Motor neuron (in vitro differentiated cells): ENCODE measurements at regions not wholly inside any gene's neighbourhood (a gene's known extent, or its start where the extent isn't known, plus 50 kb on each side); places are given as distances from the start of the nearest gene placed in this dataset.

Experiments used
- ATAC-seq, 8 experiments: fragments of 200-7000 bp; cut with Tn5 transposase; replicated peaks in 6 of 8; 2 replicates each; pipeline ENCODE4 v1.8.0; 2021; ENCODE audit warnings: mild to moderate bottlenecking in 8 of 8, moderate library complexity in 8 of 8
- H3K27ac ChIP-seq, 2 donors: fragments of 250-450 bp; sonication (Bioruptor Pico); 2 replicates each; pipeline ENCODE4 v1.9.0; 2021; ENCODE audit warnings: antibody characterized with exemption in 2 of 2, mild to moderate bottlenecking in 2 of 2, moderate library complexity in 1 of 2
- H3K4me1 ChIP-seq, 2 donors: fragments of 250-450 bp; sonication (Bioruptor Pico); replicated peaks in 1 of 2; 2 replicates each; pipeline ENCODE4 v1.6.1; 2021; ENCODE audit warnings: antibody characterized with exemption in 2 of 2, mild to moderate bottlenecking in 2 of 2, moderate library complexity in 1 of 2
- H3K4me3 ChIP-seq, 5 donors: fragments of 250-450 bp; sonication (Bioruptor Pico); 2 replicates each; pipeline ENCODE4 v1.9.0; 2021; ENCODE audit warnings: antibody characterized with exemption in 5 of 5, mild to moderate bottlenecking in 5 of 5, moderate library complexity in 4 of 5
- WGBS, 10 experiments: fragments of 450-650 bp; shearing (Covaris generic); methylation state at CpG; one replicate each; pipeline ENCODE4 v1.0.0; 2022; 5-methylcytosine and 5-hydroxymethylcytosine counted together
- in situ Hi-C, 9 experiments: fragments of 400-800 bp; cut with MboI; loops; one replicate each; pipeline ENCODE4 v1.15.0; 2021; ENCODE audit warnings: low sequenced_read_pairs in 9 of 9, low pct_unique_long_range_greater_than_20kb in 2 of 9; ENCODE audit not compliant: unreplicated experiment in 9 of 9

DNA sequence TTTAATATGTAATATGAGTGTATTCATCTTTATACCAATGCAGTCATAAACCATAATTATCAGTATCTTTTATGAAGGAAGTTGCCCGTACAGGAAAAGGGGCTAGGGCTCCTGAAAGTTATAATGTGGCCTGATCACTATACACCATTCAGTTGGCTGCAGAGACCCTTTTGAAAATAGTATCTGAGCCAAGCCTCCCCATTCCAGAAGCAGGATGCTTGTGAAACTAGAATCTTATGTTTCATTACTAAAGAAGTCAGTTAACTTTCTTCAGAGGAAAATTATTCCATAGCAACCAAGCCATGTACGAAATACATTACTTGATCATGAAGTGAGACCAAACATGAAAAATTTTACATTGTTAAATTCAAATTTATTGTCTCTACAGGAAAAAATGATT lies 251.5 kb upstream of the TCF21 start:
- Histone ChIP-seq H3K4me1 (no peaks in the 10 kb centered on the region), H3K27ac (no peak overlapping the region), H3K4me3 (no peak overlapping the region)
- in situ Hi-C loops: no loop called here
- no peak for ATAC-seq
- 6 to 94% (median 68%) methylated on average over 1 to 2 of the region's 2 CpGs; no CpG with 5 or more reads in 1 of the 10 experiments for WGBS, 10 experiments

DNA sequence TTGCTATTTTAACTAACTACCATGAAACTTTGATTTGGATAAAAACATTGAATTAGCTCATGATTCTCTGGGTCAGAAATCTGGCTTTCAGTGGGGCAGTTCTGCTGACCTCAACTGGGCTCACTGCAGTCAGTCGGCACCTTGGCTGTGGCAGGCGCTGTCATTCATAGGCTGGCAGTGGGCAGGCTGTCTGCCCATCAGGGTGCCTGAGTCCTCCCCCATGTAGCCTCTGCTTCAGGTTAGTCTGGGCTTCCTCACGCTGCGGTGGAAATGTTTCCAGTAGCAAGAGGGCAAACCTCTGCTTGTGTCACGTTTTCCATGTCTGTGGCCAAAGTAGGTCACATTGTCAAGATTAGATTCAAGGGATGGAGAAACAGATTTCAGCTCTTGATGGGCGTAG lies 251.0 kb upstream of the TCF21 start:
- ATAC-seq: no peak
- 25 to 100% (median 86%) methylated on average over 1 to 5 of the region's 6 CpGs; no CpG with 5 or more reads in 2 of the 10 experiments for WGBS, 10 experiments
- Histone ChIP-seq H3K4me3 (no peak overlapping the region), H3K27ac (no peak overlapping the region), H3K4me1 (no peaks in the 10 kb centered on the region)
- in situ Hi-C loops: no loop called here

DNA sequence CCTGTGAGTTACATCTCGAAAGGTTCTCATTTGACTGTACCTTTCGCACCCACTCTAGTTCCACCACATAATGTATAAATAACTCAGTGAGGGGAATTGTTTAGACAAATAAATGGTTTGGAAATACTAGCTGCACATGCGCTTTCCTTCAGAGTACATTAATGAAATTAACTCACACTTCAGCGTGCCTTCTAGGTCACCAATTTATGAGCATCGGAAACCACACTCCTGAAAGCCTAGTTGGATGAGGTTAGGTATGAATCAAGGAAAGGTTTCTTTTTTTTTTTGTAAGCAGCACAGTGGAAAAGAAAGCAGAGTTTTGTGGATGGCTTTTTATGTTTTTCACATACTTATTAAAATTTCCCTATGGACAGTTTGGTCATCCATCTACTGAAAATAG lies 247.8 kb upstream of the TCF21 start:
- WGBS, 10 experiments: 53 to 100% (median 87%) methylated on average over 1 to 5 of the region's 5 CpGs; no CpG with 5 or more reads in 1 of the 10 experiments
- Histone ChIP-seq H3K4me3 (no peak overlapping the region), H3K27ac (no peak overlapping the region), H3K4me1 (peaks cover 4 to 9% of the 10 kb centered on the region in 2 donors)
- no peak for ATAC-seq
- in situ Hi-C loops: no loop called here

GRCh38 chr6:133644548-133644891 lies 244.4 kb upstream of the TCF21 start:
- no peak for ATAC-seq
- Histone ChIP-seq H3K27ac (no peak overlapping the region), H3K4me1 (peaks cover 10 to 18% of the 10 kb centered on the region in 2 donors), H3K4me3 (no peak overlapping the region)
- in situ Hi-C loops: no loop called here
- 54 to 100% (median 86%) methylated on average over 1 to 4 of the region's 4 CpGs for WGBS, 10 experiments

DNA sequence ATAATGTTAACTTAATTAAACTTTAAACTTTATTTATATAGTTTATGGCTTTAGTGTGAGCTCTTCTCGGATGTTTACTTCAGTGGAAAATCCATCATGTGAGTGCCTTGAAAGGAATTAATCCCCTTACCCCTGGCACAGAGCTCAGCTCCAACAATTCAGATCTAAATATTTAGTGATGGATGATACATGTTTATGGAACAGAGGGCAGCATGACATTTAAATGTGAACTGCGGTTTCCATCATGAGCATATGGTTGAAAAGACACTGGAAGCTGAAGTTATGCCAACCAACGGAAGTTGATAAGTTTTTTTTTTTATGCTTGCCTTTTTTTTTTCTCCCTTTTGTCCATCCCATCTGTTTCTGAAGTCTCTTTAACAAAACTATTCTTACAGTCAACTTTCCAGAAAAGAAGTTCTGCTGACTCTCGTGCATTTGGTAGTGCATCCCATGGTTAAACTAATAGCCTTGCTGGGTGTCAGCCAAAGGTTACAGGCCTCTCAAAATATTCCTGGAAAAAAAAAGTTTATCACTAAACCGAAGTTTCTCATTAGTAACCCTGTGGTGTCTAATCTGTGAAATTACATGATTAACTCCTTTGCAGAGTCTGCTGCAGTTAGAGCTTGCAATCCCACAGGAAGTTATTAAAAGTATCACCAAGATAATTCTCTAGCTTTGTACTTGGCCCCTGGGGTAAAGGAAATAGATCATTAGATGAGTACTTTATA lies 243.9 kb upstream of the TCF21 start:
- in situ Hi-C loops: no loop called here
- WGBS, 10 experiments: 19 to 90% (median 33%) methylated on average over 2 to 5 of the region's 5 CpGs
- no peak overlapping the region for H3K27ac ChIP-seq
- H3K4me3 ChIP-seq: no peak overlapping the region
- ATAC-seq: peak in 3 of 8 experiments; percentile 45 to 60 (median 49)
- H3K4me1 ChIP-seq: peaks cover 10 to 18% of the 10 kb centered on the region in 2 donors

DNA sequence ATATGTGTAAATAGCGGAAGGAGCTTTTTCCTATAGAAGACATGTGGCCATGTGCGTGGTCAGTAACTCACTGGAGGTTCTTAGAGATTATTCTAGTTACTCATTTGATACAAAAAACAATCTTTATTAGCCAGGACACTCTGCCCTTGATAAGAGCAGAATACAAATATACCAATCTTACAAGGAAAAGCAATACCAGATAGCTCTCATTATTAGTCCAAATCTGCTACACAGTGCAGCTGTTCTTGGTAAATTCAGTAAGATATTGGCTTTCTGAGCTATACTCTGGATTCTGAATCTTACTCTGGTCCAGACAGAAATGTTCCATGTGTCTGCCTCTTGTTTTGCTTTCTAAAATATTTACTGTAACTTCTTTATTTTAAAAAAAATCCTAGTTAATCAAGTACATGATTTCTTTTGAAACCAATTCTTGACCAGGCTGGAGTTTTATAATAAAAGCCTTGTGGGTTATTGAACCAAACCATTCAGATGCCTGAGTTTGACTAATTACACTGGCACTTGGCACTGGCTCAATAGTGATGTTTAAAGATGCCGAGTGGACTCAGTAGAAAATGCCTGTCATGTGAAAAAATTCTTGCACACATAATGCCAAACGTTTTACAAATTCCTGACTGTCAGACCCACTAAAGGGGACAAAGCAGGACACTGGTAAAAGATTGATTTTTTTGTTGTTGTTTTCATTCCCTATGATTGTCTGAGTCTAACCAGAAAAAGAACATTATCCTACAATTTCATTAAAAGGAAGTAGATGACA lies 242.8 kb upstream of the TCF21 start:
- ATAC-seq: peak in 4 of 8 experiments; percentile 36 to 87 (median 50)
- Histone ChIP-seq H3K4me1 (peaks cover 10 to 18% of the 10 kb centered on the region in 2 donors), H3K27ac (no peak overlapping the region), H3K4me3 (no peak overlapping the region)
- 0 to 94% (median 38%) methylated on average over 2 to 4 of the region's 4 CpGs for WGBS, 10 experiments
- in situ Hi-C loops: no loop called here

DNA sequence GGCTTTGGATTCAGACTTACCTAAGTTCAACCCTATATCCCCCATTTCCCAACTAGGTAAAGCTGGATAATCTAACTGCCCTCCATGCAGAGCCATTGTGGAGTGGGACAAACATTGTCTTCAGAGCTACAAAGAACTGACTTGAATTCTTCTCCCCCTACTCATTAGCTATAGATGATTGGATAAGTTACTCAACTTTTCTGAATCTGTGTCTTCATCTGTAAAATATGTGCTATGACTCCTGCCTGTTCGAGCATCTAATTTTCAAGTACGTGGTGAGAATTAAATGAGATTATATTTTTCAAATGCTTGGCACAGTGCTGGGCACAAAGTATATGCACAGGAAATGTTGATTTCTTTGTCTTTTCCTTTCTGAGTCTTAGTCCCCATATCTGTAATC lies 240.3 kb upstream of the TCF21 start:
- in situ Hi-C loops: no loop called here

DNA sequence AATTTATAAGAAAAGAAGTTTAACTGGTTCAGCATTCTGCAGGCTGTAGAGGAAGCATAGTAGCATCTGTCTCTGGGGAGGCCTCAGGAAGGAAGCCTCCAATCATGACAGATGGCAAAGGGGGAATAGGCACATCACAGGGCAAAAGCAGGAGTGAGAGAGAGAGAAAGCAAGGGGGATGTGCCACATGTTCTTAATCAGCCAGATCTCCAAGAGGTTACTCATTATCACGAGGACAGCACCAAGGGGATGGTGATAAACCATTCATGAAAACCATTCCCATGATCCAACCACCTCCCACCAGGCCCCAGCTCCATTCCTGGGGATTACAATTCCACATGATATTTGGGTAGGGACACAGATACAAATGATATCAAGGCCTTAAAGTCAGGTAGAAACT lies 217.5 kb upstream of the TCF21 start:
- Histone ChIP-seq H3K27ac (no peak overlapping the region), H3K4me3 (no peak overlapping the region), H3K4me1 (peaks cover 0 to 3% of the 10 kb centered on the region in 2 donors)
- 20 to 60% (median 20%) methylated on average over 1 of the region's 1 CpG; no CpG with 5 or more reads in 7 of the 10 experiments for WGBS, 10 experiments
- no peak for ATAC-seq
- in situ Hi-C loops: no loop called here

More for the DNA sequence above, 240.3 kb upstream of the TCF21 start:
- WGBS, 10 experiments: 0 to 94% (median 78%) methylated on average over 2 of the region's 2 CpGs; no CpG with 5 or more reads in 1 of the 10 experiments
- Histone ChIP-seq H3K4me1 (peaks cover 10 to 18% of the 10 kb centered on the region in 2 donors), H3K27ac (no peak overlapping the region), H3K4me3 (no peak overlapping the region)
- ATAC-seq: no peak

DNA sequence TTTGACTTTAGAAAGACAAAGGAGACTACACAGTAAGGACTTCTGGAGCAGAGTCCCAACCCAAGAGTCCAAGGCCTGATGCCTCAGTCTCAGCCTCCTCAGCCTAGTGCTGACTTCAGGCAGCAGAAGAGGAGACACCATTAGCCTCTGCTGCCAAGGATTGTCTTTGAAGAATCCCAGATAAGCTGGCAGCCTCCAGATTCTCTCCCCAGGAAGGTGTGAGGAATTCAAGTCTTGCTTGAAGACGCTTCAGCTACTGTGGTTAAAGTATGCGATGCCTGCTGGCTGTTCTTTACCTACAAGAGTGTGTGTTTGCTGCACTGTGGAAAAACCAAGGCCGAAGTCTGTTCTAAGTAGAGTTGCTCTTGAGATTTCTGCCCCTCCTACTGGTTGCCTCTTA lies 215.9 kb upstream of the TCF21 start:
- whole genome bisulfite sequencing, 10 experiments: 36 to 100% (median 89%) methylated on average over 1 to 2 of the region's 3 CpGs; no CpG with 5 or more reads in 4 of the 10 experiments
- Histone ChIP-seq H3K4me3 (no peak overlapping the region), H3K27ac (no peak overlapping the region), H3K4me1 (peaks cover 0 to 3% of the 10 kb centered on the region in 2 donors)
- ATAC-seq: no peak
- in situ Hi-C loops: no loop called here

- ATAC-seq: no peak
- Histone ChIP-seq H3K4me3 (no peak overlapping the region), H3K4me1 (peaks cover 0 to 3% of the 10 kb centered on the region in 2 donors), H3K27ac (no peak overlapping the region)
- WGBS, 10 experiments: 0 to 43% (median 18%) methylated on average over 1 of the region's 1 CpG
- in situ Hi-C loops: no loop called here
Observed at GRCh38 chr6:133674661-133675060, 214.3 kb upstream of the TCF21 start.

GRCh38 chr6:133680994-133681393 lies 207.9 kb upstream of the TCF21 start:
- peak overlapping the region; percentile 22 to 42 for H3K27ac ChIP-seq
- no peak overlapping the region for H3K4me3 ChIP-seq
- peaks cover 0 to 11% of the 10 kb centered on the region in 2 donors for H3K4me1 ChIP-seq
- WGBS, 10 experiments: 44 to 100% (median 82%) methylated on average over 1 to 2 of the region's 2 CpGs; no CpG with 5 or more reads in 4 of the 10 experiments
- in situ Hi-C loops: no loop called here
- ATAC-seq: no peak

- WGBS, 10 experiments: 0 to 31% (median 0%) methylated on average over 1 to 2 of the region's 2 CpGs; no CpG with 5 or more reads in 2 of the 10 experiments
- ATAC-seq: peak in 3 of 8 experiments; percentile 85 to 96 (median 92)
- Histone ChIP-seq H3K27ac (peak overlapping the region; percentile 22 to 42), H3K4me1 (peaks cover 0 to 11% of the 10 kb centered on the region in 2 donors), H3K4me3 (no peak overlapping the region)
- in situ Hi-C loops: no loop called here
Observed at GRCh38 chr6:133681891-133682290, 207.0 kb upstream of the TCF21 start.

GRCh38 chr6:133682506-133683307 lies 206.2 kb upstream of the TCF21 start:
- no peak overlapping the region for H3K4me3 ChIP-seq

More at GRCh38 chr6:133682506-133683307, 206.2 kb upstream of the TCF21 start:
- peaks cover 0 to 11% of the 10 kb centered on the region in 2 donors for H3K4me1 ChIP-seq
- in situ Hi-C loops: no loop called here
- no peak overlapping the region for H3K27ac ChIP-seq
- WGBS, 10 experiments: 11 to 100% (median 84%) methylated on average over 1 to 5 of the region's 5 CpGs
- peak in 1 of 8 experiments; percentile 15 for ATAC-seq
